HEK293T (cell line): ENCODE measurements at regions not wholly inside any gene's neighbourhood (a gene's known extent, or its start where the extent isn't known, plus 50 kb on each side); places are given as distances from the start of the nearest gene placed in this dataset.

Experiments used
- CTCF ChIA-PET: fragments of 350-600 bp; formaldehyde crosslinking; extraction: SDS; loops from one replicate; lab custom pipeline; 2021; ENCODE audit warnings: antibody characterized with exemption, inconsistent platforms; lab: Yijun Ruan, JAX
- POLR2A ChIA-PET: fragments of 350-600 bp; formaldehyde crosslinking; extraction: SDS; loops from one replicate; lab custom pipeline; 2020; ENCODE audit warnings: antibody characterized with exemption, inconsistent platforms; lab: Yijun Ruan, JAX
- DNase-seq: peaks from one replicate; pipeline ENCODE4 v3.0.0; 2012; ENCODE audit warnings: mixed read lengths; ENCODE audit errors: extremely low spot score
- ARNT ChIP-seq: fragments of 450-650 bp; IDR thresholded peaks from 2 replicates; pipeline ENCODE4 v1.6.1; 2017; ENCODE audit warnings: mild to moderate bottlenecking
- BHLHE40 ChIP-seq: fragments of 450-650 bp; IDR thresholded peaks from 2 replicates; pipeline ENCODE4 v1.6.1; 2016; ENCODE audit warnings: mild to moderate bottlenecking, moderate library complexity, borderline replicate concordance
- CTBP1 ChIP-seq: fragments of 450-650 bp; IDR thresholded peaks from 2 replicates; pipeline ENCODE4 v1.6.1; 2016; ENCODE audit warnings: borderline replicate concordance
- ELF4 ChIP-seq: fragments of 450-650 bp; IDR thresholded peaks from 2 replicates; pipeline ENCODE4 v1.6.1; 2017; ENCODE audit warnings: antibody characterized with exemption
- FOXA1 ChIP-seq: fragments of 450-650 bp; IDR thresholded peaks from 2 replicates; pipeline ENCODE4 v1.6.1; 2016; ENCODE audit warnings: mild to moderate bottlenecking
- FOXK2 ChIP-seq: fragments of 450-650 bp; IDR thresholded peaks from 2 replicates; pipeline ENCODE4 v1.6.1; 2016; ENCODE audit warnings: mild to moderate bottlenecking
- FOXM1 ChIP-seq: fragments of 450-650 bp; IDR thresholded peaks from 2 replicates; pipeline ENCODE4 v1.6.1; 2017; ENCODE audit warnings: mild to moderate bottlenecking, borderline replicate concordance
- HDGF ChIP-seq: fragments of 450-650 bp; IDR thresholded peaks from 2 replicates; pipeline ENCODE4 v1.6.1; 2017; ENCODE audit warnings: antibody characterized with exemption, borderline replicate concordance
- L3MBTL2 ChIP-seq: fragments of 450-650 bp; conservative IDR thresholded peaks from 2 replicates; pipeline ENCODE4 v1.6.1; 2016; ENCODE audit warnings: mild to moderate bottlenecking
- LEF1 ChIP-seq: fragments of 450-650 bp; IDR thresholded peaks from 2 replicates; pipeline ENCODE4 v1.6.1; 2017; ENCODE audit warnings: mild to moderate bottlenecking, borderline replicate concordance
- NFRKB ChIP-seq: fragments of 450-650 bp; IDR thresholded peaks from 2 replicates; pipeline ENCODE4 v1.6.1; 2016; ENCODE audit warnings: mild to moderate bottlenecking, moderate library complexity
- SP1 ChIP-seq: fragments of 450-650 bp; IDR thresholded peaks from 2 replicates; pipeline ENCODE4 v1.6.1; 2017
- SUZ12 ChIP-seq: fragments of 450-650 bp; IDR thresholded peaks from 2 replicates; pipeline ENCODE4 v1.6.1; 2016; ENCODE audit warnings: mild to moderate bottlenecking
- TARDBP ChIP-seq: fragments of 450-650 bp; IDR thresholded peaks from 2 replicates; pipeline ENCODE4 v1.6.1; 2016
- ZNF384 ChIP-seq: fragments of 450-650 bp; IDR thresholded peaks from 2 replicates; pipeline ENCODE4 v1.6.1; 2016
- TF ChIP-seq, protein P1 (sequence below): fragments of 450-650 bp; IDR thresholded peaks from 2 replicates; pipeline ENCODE4 v1.6.1; 2016

DNA sequence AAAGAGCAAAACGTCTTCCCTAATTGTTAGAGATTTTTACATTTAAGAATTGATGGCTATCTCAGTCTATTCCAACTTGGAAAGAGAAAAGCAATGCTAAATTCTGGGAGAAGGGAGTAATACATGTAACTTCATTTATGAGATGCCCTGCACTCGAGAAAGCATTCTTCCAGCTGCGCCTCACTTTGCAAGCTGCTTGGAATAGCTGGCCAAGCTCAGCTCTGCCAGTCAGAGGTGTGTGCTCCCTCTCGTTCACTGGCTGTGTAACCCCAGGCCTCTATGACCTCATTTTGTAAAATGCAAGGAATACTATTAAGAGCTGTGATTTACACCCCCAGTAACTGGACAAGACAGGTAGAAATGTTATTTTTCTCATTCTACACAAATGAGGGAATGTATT is 79.1 kb downstream of the OTX2 start:
- no peak for DNase-seq
- POLR2A ChIA-PET, result no interaction called here
- CTCF ChIA-PET, result no interaction called here
- no peak for TF ChIP-seq FOXA1
- TF ChIP-seq ZNF384, result no peak
- TF ChIP-seq L3MBTL2, result no peak
- TF ChIP-seq FOXM1, result no peak
- no peak for TF ChIP-seq CTBP1
- no peak for TF ChIP-seq BHLHE40
- TF ChIP-seq, protein P1, sequence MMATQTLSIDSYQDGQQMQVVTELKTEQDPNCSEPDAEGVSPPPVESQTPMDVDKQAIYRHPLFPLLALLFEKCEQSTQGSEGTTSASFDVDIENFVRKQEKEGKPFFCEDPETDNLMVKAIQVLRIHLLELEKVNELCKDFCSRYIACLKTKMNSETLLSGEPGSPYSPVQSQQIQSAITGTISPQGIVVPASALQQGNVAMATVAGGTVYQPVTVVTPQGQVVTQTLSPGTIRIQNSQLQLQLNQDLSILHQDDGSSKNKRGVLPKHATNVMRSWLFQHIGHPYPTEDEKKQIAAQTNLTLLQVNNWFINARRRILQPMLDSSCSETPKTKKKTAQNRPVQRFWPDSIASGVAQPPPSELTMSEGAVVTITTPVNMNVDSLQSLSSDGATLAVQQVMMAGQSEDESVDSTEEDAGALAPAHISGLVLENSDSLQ, result no peak
- TF ChIP-seq ELF4, result no peak
- no peak for TF ChIP-seq ARNT
- no peak for TF ChIP-seq SUZ12
- TF ChIP-seq LEF1, result no peak
- no peak for TF ChIP-seq FOXK2
- no peak for TF ChIP-seq HDGF
- TF ChIP-seq SP1, result no peak

DNA sequence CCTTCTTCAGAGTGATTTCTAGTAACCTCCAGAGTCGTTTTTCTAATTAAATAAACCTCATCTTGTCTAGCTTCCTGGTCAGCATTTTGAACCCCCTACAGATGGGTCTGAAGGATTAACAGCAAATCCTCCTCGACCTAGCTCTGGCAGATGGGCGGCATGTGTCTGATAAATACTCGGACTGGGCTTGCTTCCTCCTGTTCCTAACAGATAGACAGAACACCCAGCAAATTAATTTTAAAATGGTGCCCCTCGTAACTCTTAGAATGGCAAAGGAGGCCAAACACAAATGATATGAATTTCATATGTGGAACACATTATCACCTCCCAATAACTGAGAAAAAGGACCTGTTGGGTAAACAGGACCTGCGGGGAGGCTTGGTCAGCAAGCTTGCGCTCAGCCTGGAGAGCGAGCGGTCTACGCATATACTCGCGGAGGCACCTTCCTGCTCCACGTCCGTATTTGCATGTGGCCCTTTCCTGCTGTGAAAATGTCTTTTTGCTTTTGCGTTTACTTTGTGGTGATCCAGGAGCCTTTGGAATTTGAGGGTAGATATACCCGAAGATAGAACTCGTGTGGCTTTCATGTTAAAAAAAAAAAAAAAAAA is 79.6 kb downstream of the OTX2 start:
- TF ChIP-seq BHLHE40 (no peak), ARNT (no peak), FOXM1 (no peak), FOXA1 (no peak), CTBP1 (no peak), NFRKB (no peak), SUZ12 (no peak), L3MBTL2 (no peak), HDGF (no peak), SP1 (no peak), ZNF384 (no peak), FOXK2 (no peak), LEF1 (no peak), TARDBP (no peak)
- TF ChIP-seq, protein P1, result no peak
- ChIA-PET CTCF (no interaction called here), POLR2A (no interaction called here)
- DNase-seq, result no peak

DNA sequence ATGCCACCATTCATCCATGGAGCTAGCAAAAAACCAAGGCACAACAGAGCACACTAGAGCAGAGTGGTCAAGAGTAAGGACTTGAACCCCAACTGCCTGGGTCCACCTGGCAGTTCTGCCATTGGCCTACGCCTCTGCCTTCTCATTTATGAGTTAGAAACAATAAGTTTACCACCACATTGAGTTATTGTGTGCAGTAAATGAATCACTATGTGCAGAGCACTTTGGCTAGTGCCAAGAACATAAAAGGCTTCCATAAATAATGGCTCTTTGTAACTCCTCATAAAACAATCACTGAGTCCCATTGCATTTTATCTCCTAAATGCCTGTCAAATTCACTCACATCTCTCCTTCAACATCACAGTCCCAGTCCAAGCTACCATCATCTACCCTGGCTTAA is 86.3 kb downstream of the OTX2 start:
- ChIA-PET POLR2A (no interaction called here), CTCF (no interaction called here)
- TF ChIP-seq ZNF384 (no peak), TARDBP (no peak), LEF1 (no peak), FOXM1 (no peak), HDGF (no peak), BHLHE40 (no peak), FOXA1 (no peak)
- TF ChIP-seq, protein P1, result no peak
- DNase-seq, result no peak

DNA sequence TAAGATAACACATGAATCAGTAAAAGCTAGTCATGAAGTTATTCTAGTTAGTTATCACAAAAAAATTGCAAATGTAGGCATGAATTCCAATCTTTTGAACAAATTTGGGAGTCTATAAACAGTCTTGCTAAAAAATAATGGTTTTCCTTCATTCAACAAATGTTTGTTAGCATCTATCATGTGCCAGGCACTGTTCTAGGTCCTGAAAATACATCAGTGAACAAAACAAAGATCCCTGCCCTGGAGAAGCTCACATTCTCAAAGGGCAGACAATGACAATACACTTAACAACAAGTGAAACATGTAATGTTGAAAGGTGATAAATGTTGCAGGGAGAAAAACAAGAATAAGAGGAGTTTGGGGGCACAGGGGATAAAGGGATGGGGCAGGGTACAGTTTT is 86.9 kb downstream of the OTX2 start:
- CTCF ChIA-PET, result no interaction called here
- TF ChIP-seq, protein P1, result no peak
- no peak for TF ChIP-seq CTBP1
- no peak for TF ChIP-seq L3MBTL2
- no peak for TF ChIP-seq ZNF384
- TF ChIP-seq SP1, result no peak
- no peak for TF ChIP-seq TARDBP
- no peak for TF ChIP-seq SUZ12
- no peak for TF ChIP-seq BHLHE40
- no peak for TF ChIP-seq ELF4
- TF ChIP-seq ARNT, result no peak
- no peak for TF ChIP-seq LEF1
- TF ChIP-seq FOXM1, result no peak
- no peak for TF ChIP-seq FOXA1
- TF ChIP-seq FOXK2, result no peak
- no peak for DNase-seq
- POLR2A ChIA-PET, result no interaction called here

DNA sequence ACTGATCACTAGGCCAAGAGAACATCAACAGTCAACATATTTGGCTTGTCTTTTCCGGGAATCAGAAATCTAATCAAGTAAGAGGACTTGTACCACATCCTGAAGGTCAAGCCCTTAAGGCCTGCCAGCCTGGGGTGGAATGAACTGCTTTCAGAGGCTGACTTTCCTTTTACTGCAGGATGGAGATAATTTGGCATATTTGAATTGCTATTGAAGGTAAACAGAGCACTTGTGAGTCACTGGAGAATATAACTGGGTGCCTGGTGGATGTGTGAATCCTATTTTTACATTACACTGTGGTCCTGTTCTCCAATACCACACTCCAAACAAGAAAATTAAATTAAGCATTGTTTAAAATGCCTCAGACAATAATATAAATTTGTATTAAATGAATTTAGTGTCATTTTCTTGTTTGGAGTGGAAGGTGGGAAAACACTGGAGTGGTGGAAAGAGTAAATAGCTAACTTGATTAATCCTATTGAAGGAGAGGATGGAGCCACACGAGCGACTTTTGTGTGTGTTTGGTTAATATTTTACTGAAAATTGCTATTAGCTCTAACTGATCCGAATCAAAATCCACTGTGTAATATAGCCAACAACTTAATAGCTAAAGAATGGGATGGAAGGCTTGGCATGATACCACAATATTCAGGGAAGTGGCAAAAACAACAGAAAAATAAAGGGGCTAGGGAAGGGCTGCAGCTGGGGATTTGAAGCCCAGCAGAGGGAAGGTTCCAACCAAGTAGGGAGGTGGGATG is 89.4 kb downstream of the OTX2 start:
- CTCF ChIA-PET, result no interaction called here
- no peak for DNase-seq
- no peak for TF ChIP-seq LEF1
- TF ChIP-seq BHLHE40, result no peak
- no peak for TF ChIP-seq HDGF
- no peak for TF ChIP-seq FOXA1
- TF ChIP-seq ELF4, result no peak
- no peak for TF ChIP-seq SP1
- no peak for TF ChIP-seq TARDBP
- TF ChIP-seq FOXM1, result no peak
- TF ChIP-seq NFRKB, result no peak
- no peak for TF ChIP-seq ARNT
- TF ChIP-seq FOXK2, result no peak
- TF ChIP-seq, protein P1, result no peak
- no peak for TF ChIP-seq SUZ12
- TF ChIP-seq ZNF384, result no peak
- no peak for TF ChIP-seq CTBP1
- POLR2A ChIA-PET, result no interaction called here
